CD4-positive, alpha-beta T cell (primary cell): ENCODE measurements at regions not wholly inside any gene's neighbourhood (a gene's known extent, or its start where the extent isn't known, plus 50 kb on each side); places are given as distances from the start of the nearest gene placed in this dataset.

ENCODE experiments used
- ATAC-seq: fragments of 200-7000 bp; cut with Tn5 transposase; one replicate; pipeline ENCODE4 v1.10.0; 2022; ENCODE audit warnings: mild to moderate bottlenecking; ENCODE audit not compliant: poor library complexity
- CTCF ChIA-PET: fragments of 350-600 bp; sonication (Branson Sonifier 250); formaldehyde crosslinking; loops from one replicate; lab custom pipeline; 2021; ENCODE audit warnings: antibody characterized with exemption, inconsistent platforms; lab: Charles Lee
- POLR2A ChIA-PET: fragments of 350-600 bp; sonication (Branson Sonifier 250); formaldehyde crosslinking; loops from one replicate; lab custom pipeline; 2021; ENCODE audit warnings: antibody characterized with exemption, inconsistent platforms; lab: Charles Lee
- DNase-seq, 14 experiments: peaks; one replicate each; pipeline ENCODE4 v3.0.0-alpha.2; 2013 to 2020; ENCODE audit warnings: mixed read lengths in 2 of 14
- H3K27ac ChIP-seq, 2 donors: one replicate each; pipeline versions ENCODE4 v1.5.1 to v1.7.0; 2013; ENCODE audit warnings: low read length in 2 of 2, low read depth in 1 of 2, mild to moderate bottlenecking in 1 of 2
- H3K27me3 ChIP-seq, 2 experiments: 1 replicate in 1 of 2; 2 replicates in 1 of 2; pipeline versions ENCODE4 v1.6.1 to v1.7.0; 2013; ENCODE audit warnings: low read length in 2 of 2, control low read depth in 1 of 2, mild to moderate bottlenecking in 1 of 2, moderate library complexity in 1 of 2; ENCODE audit not compliant: insufficient read depth in 2 of 2, control insufficient read depth in 1 of 2
- H3K36me3 ChIP-seq: one replicate; pipeline ENCODE4 v1.6.1; 2013; ENCODE audit warnings: low read length, control low read depth; ENCODE audit not compliant: insufficient read depth
- H3K4me1 ChIP-seq: one replicate; pipeline ENCODE4 v1.6.1; 2013; ENCODE audit warnings: low read length, control low read depth; ENCODE audit not compliant: insufficient read depth
- H3K4me3 ChIP-seq: one replicate; pipeline ENCODE4 v1.5.1; 2013; ENCODE audit warnings: mild to moderate bottlenecking, low read length, moderate library complexity
- H3K9me3 ChIP-seq, 2 experiments: 1 replicate in 1 of 2; 2 replicates in 1 of 2; pipeline versions ENCODE4 v1.6.1 to v1.7.0; 2013; ENCODE audit warnings: low read length in 2 of 2, mild to moderate bottlenecking in 2 of 2, control low read depth in 1 of 2, moderate library complexity in 1 of 2; ENCODE audit not compliant: control insufficient read depth in 1 of 2, insufficient read depth in 1 of 2
- H3K27ac Mint-ChIP-seq: one replicate; pipeline ENCODE4 v1.8.0; 2020; ENCODE audit warnings: mixed read lengths
- H3K27me3 Mint-ChIP-seq: one replicate; pipeline ENCODE4 v1.8.0; 2021; ENCODE audit warnings: mixed read lengths
- H3K36me3 Mint-ChIP-seq: one replicate; pipeline ENCODE4 v1.8.0; 2021; ENCODE audit warnings: low read depth, mixed read lengths
- H3K4me1 Mint-ChIP-seq: one replicate; pipeline ENCODE4 v1.8.0; 2021; ENCODE audit warnings: low read depth, mixed read lengths
- H3K4me3 Mint-ChIP-seq: one replicate; pipeline ENCODE4 v1.8.0; 2020; ENCODE audit warnings: mild to moderate bottlenecking, mixed read lengths
- H3K9me3 Mint-ChIP-seq: one replicate; pipeline ENCODE4 v1.8.0; 2020; ENCODE audit warnings: mixed read lengths
- intact Hi-C, 2 experiments: fragments of 100-400 bp; cut with DNase I in 1 of 2; cut with micrococcal nuclease in 1 of 2; formaldehyde crosslinking; loops; one replicate each; pipeline versions ENCODE4 v1.15.1 to v1.9.0; 2023 to 2025; cut with DNase I, micrococcal nuclease
- TF ChIP-seq, protein P1 (sequence below): fragments of 200-600 bp; IDR thresholded peaks from one replicate; pipeline ENCODE4 v1.8.0; 2022; ENCODE audit warnings: antibody characterized with exemption, mild to moderate bottlenecking

DNA sequence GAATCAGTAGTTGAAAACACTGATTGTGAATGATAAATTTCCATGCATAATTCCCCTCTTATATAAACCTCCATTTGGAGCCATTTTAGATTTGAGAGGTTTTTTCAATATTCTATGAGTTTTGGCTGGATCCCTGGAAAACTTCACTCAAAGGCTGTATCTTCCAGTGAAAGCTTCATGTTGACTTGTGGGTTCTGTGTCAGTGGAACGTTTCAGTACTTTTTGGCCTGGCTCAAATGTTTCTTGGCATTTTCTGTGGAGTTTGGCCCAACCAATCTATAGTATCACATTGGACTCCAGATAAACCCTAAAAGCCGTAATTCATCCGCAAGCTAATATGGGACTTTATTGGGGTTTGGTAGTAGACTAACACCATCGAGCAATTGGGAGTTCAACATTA is 172.6 kb upstream of the PRPS1L1 start:
- Mint-ChIP-seq H3K4me3 (no peak overlapping the region), H3K27ac (no peak overlapping the region), H3K9me3 (no peaks in the 10 kb centered on the region), H3K27me3 (no peaks in the 10 kb centered on the region), H3K4me1 (no peaks in the 10 kb centered on the region), H3K36me3 (no peaks in the 10 kb centered on the region)
- no peaks in the 10 kb centered on the region for H3K9me3 ChIP-seq
- H3K4me3 ChIP-seq = no peak overlapping the region
- H3K27ac ChIP-seq = no peak overlapping the region
- intact Hi-C loops = no loop called here
- TF ChIP-seq, protein P1, sequence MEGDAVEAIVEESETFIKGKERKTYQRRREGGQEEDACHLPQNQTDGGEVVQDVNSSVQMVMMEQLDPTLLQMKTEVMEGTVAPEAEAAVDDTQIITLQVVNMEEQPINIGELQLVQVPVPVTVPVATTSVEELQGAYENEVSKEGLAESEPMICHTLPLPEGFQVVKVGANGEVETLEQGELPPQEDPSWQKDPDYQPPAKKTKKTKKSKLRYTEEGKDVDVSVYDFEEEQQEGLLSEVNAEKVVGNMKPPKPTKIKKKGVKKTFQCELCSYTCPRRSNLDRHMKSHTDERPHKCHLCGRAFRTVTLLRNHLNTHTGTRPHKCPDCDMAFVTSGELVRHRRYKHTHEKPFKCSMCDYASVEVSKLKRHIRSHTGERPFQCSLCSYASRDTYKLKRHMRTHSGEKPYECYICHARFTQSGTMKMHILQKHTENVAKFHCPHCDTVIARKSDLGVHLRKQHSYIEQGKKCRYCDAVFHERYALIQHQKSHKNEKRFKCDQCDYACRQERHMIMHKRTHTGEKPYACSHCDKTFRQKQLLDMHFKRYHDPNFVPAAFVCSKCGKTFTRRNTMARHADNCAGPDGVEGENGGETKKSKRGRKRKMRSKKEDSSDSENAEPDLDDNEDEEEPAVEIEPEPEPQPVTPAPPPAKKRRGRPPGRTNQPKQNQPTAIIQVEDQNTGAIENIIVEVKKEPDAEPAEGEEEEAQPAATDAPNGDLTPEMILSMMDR = no peak
- no peaks in the 10 kb centered on the region for H3K36me3 ChIP-seq
- ATAC-seq (no peak), DNase-seq (no peak)
- ChIA-PET CTCF (no interaction called here), POLR2A (no interaction called here)
- no peaks in the 10 kb centered on the region for H3K4me1 ChIP-seq
- no peaks in the 10 kb centered on the region for H3K27me3 ChIP-seq

DNA sequence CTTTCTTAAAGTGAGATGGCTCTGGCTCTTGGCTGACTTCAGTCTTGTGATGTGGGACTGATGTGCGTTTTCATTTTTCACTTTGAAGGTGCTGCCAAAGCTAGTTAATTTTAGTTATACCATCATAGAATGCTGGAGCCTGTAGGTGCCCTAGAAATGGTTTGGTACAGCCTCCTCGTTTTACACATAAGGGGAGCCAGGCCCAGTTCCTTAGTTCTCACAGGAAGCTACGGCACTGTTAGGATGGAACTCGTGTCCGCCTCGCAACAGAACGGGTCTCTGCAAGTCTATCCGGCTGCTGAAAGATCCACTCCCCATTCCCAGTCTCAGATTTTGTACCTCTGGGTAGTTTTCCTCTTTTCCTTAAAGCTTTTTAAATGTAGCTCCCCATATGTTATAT is 173.2 kb upstream of the PRPS1L1 start:
- H3K27ac Mint-ChIP-seq = no peak overlapping the region
- ChIA-PET POLR2A (no interaction called here), CTCF (no interaction called here)
- no peaks in the 10 kb centered on the region for H3K9me3 Mint-ChIP-seq
- H3K4me3 Mint-ChIP-seq = no peak overlapping the region
- no peaks in the 10 kb centered on the region for H3K4me1 Mint-ChIP-seq
- no peak overlapping the region for H3K27ac ChIP-seq
- no peak overlapping the region for H3K4me3 ChIP-seq
- H3K27me3 ChIP-seq = no peaks in the 10 kb centered on the region
- no peaks in the 10 kb centered on the region for H3K4me1 ChIP-seq
- ATAC-seq (no peak), DNase-seq (no peak)
- intact Hi-C loops = no loop called here
- H3K9me3 ChIP-seq = no peaks in the 10 kb centered on the region
- H3K27me3 Mint-ChIP-seq = no peaks in the 10 kb centered on the region
- H3K36me3 ChIP-seq = no peaks in the 10 kb centered on the region
- TF ChIP-seq, protein P1 = no peak
- H3K36me3 Mint-ChIP-seq = no peaks in the 10 kb centered on the region

DNA sequence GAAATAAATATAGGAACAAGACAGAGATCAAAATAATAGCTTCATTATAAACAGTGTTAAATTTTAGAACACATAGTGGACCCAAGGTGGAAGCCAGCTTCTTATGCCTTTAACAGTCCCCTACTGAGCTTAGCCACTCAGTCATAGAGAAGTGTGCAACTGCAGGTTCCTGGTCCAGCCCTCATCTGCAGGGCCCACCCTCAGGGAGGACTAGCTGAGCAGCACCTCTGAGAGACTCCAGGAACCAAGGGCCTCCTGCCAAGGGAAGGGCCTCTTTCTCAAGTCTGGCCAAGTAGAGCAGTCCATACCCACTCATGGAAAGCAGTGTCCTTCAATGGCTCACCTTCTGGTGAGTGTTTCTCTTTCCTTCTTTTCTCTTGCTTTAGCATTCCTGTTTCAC is 173.7 kb upstream of the PRPS1L1 start:
- Mint-ChIP-seq H3K9me3 (no peaks in the 10 kb centered on the region), H3K36me3 (no peaks in the 10 kb centered on the region), H3K4me1 (no peaks in the 10 kb centered on the region), H3K27ac (no peak overlapping the region), H3K27me3 (no peaks in the 10 kb centered on the region), H3K4me3 (no peak overlapping the region)
- Histone ChIP-seq H3K27ac (no peak overlapping the region), H3K9me3 (no peaks in the 10 kb centered on the region), H3K4me1 (no peaks in the 10 kb centered on the region), H3K27me3 (no peaks in the 10 kb centered on the region), H3K36me3 (no peaks in the 10 kb centered on the region), H3K4me3 (no peak overlapping the region)
- ChIA-PET POLR2A (no interaction called here), CTCF (no interaction called here)
- no peak for DNase-seq
- no peak for ATAC-seq
- TF ChIP-seq, protein P1 = no peak
- intact Hi-C loops = no loop called here
